ENCODE measurements at regions not wholly inside any gene's neighbourhood (a gene's known extent, or its start where the extent isn't known, plus 50 kb on each side); places are given as distances from the start of the nearest gene placed in this dataset.

DNA sequence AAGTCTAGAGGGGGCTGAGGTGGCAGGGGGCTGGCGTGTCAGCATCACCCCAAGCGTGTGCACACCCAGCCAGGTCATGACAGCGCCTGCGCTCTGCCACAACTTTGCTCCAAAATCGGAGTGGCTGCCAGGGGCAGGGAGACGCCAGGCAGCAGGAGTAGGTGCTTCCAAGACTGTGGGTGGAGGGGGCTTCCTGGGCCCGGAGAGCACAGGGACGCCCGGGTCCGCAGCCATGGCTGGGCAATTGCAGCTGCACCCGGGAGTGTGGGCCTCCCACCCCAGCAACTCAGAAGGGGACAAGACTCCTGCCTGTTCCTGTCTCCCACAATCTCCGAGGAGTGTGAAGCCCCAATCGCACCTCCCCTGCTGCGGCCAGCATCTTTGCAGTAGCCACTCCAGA, 53.1 kb upstream of the CYYR1 start:
- no peak overlapping the region for H3K27ac ChIP-seq (ENCODE audit: low read depth, low read length)

DNA sequence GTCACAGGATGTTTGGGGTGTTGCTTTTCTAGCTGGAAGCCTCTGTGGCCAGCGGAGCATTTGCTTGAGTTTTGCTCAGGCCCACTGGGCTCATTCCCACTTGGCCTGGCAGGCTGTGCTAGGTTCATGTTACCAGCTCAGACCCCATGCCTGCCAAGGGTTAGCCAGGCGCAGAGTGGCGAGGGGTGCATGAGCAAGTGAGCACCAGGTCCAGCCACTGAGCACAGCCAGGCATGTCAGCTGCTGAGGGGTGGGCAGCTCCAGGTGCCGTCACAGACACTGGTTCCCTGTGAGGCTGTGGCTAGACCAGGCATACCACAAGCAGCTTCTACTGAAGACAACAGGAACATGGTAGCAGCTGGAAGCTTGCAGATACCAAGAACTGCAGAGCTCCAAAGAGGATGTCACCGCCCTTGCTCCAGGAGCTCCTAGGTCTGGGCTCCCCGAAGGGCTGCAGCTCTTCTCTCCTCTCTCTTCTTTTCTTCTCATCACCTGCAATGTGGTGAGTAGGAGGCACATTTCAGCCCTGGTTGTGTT, 52.0 kb upstream of the CYYR1 start:
- Histone ChIP-seq H3K4me3 (ENCODE audit: low read length) (no peak overlapping the region), H3K27me3 (ENCODE audit: control insufficient read depth, insufficient read depth, low read length) (no peaks in the 10 kb centered on the region), H3K9ac (ENCODE audit: low read length) (no peak overlapping the region), H3K4me1 (ENCODE audit: control insufficient read depth, insufficient read depth, low read length) (no peaks in the 10 kb centered on the region), H3K27ac (ENCODE audit: low read depth, low read length) (no peak overlapping the region), H3K36me3 (ENCODE audit: control insufficient read depth, insufficient read depth, low read length) (no peaks in the 10 kb centered on the region)

More for the DNA sequence above, 53.1 kb upstream of the CYYR1 start:
- Histone ChIP-seq H3K4me3 (ENCODE audit: low read length) (no peak overlapping the region), H3K27me3 (ENCODE audit: control insufficient read depth, insufficient read depth, low read length) (no peaks in the 10 kb centered on the region), H3K9ac (ENCODE audit: low read length) (no peak overlapping the region), H3K4me1 (ENCODE audit: control insufficient read depth, insufficient read depth, low read length) (no peaks in the 10 kb centered on the region), H3K36me3 (ENCODE audit: control insufficient read depth, insufficient read depth, low read length) (no peaks in the 10 kb centered on the region)

All from rectal smooth muscle tissue (tissue), 1 donor.